ENCODE measurements at regions not wholly inside any gene's neighbourhood (a gene's known extent, or its start where the extent isn't known, plus 50 kb on each side); places are given as distances from the start of the nearest gene placed in this dataset.
"Not testable (repeated sequence)": the region's sequence is repeated elsewhere in the genome, so short reads cannot be mapped to it uniquely, and the experiment has no call there.

DNA sequence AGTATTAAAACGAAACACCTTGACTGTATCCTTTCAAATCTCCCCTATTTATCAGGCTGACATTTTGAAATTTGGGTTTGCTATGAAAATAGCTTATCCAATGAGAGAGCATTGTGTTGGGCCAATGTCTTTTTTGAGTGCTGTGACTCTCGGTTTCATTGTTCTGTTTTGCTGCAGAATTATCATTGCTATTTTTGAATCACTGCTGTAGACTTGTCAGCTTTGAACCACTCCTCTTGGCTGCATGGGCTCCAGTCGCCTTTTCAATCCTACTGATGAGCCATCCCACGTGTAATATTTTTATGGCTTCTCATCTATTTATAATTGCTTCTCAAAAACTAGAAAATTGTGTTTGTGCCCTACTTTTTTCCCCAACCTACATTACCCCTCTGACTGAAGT lies 322.8 kb downstream of the LNPK start:
- DNase-seq: no peak

DNA sequence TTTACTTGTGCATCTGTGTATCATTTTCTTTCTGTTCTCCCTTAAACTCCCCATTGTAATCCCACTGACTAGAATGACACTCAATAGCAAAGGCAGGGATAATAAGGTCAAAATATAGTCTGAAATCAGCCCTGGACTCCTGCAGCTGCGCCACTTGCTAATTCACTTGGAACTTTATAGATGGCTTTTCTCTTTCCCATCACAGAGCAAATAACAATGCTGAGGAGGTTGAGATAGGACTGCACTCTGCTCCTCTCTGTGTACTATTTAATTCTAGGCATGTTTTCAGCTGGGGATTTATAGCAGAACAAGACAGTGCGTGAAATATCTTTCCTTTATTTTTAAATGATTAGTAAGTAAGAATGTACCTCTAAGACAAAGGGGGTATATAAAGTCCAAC lies 324.2 kb downstream of the LNPK start:
- no peak for DNase-seq

DNA sequence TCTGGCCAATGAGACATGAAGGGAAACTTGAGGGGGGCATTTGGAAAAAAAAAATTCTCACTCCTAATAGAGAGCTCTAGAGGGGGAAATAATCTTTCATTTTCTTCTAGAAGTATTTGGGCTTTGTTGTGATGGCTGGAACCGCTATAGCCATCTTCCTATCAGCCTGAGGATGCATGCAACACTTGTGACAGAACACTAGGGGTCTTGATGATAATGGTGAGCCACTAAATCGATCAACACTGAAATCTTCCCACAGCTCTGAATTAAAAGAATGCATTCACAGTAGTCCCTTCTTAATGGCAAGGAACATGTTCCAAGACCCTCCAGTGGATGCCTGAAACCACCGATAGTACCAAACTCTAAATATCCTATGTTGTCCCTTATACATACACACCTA lies 325.3 kb downstream of the LNPK start:
- no peak for DNase-seq

DNA sequence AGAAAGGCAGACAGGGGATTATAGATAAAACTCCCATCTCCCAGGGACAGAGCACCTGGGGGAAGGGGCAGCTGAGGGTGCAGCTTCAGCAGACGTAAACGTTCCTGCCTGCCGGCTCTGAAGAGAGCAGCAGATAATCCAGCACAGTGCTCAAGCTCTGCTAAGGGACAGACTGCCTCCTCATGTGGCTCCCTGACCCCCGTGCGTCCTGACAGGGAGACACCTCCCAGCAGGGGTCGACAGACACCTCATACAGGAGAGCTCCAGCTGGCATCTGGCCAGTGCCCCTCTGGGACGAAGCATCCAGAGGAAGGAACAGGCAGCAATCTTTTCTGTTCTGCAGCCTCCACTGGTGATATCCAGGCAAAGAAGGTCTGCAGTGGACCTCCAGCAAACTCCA lies 333.3 kb downstream of the LNPK start:
- not testable (repeated sequence) for DNase-seq

DNA sequence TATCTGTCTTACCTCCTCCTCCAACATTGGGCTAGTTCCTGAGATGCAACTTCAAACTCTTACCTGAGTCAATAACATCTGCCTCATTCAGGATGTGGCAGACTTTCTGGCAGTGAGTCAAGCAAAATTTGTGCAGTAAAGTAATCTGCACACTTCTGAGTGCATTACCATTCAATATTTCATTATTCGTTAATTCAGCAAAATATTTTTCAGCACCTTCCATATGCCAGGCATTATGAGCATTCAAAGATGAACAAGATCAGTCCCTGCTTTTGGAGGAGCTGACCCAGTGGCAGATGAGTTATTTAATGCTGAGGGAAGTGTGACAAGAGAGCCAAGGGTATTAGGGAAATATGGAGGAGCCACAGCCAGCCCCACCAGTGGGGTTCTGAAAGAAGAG lies 339.7 kb downstream of the LNPK start:
- DNase-seq: no peak

DNA sequence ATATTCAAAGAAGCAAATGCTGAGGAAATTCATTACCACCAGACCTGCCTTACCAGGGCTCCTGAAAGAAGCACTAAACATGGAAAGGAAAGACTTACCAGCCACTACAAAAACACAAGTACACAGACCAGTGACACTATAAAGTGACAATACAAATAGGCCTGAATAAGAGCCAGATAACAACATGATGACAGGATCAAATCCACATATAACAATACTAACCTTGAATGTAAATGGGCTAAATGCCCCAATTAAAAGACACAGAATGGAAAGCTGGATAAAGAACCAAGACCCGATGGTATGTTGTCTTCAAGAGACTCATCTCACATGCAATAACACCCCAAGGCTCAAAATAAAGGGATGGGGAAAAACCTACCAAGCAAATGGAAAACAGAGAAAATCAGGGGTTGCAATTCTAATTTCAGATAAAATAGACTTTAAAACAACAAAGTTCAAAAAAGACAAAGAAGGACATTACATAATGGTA lies 353.4 kb downstream of the LNPK start:
- no peak for DNase-seq

DNA sequence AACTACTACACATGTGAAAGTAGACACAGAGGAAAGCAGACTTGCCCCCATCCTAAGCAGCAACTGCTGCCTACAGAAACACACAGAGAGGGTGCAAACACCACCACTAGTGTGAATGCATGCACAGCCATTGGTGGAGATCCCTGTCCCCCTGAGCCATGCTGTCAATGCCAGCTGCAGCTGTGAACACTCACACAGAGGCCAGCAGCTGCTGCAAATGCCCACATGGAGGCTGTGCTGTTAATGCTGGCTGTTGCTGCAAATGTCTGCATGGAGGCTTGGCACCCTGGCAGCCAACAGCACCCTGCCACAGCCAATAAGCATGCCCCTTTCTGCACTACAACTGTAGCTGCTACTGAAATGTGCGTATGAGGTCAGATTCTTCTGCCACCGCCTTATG lies 355.0 kb downstream of the LNPK start:
- DNase-seq: no peak

DNA sequence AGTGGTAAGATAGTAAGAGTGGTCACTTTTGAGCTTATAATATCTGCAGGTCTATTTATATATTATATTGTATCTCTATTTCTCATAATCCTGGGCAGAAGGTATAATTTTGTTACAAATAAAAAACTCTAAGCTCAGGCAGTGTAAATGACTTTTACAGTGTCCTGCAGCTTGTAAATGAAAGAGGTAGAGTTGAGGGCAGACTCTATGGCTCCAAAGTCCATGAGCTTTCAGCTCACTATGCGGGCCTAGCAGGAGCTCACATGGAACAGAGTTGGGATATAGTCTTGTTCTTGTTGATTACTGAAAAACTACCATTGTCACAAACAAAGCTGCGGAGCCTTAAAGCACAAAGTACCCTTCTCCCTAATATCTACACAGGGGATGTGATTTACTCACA lies 361.4 kb downstream of the LNPK start:
- no peak for DNase-seq

DNA sequence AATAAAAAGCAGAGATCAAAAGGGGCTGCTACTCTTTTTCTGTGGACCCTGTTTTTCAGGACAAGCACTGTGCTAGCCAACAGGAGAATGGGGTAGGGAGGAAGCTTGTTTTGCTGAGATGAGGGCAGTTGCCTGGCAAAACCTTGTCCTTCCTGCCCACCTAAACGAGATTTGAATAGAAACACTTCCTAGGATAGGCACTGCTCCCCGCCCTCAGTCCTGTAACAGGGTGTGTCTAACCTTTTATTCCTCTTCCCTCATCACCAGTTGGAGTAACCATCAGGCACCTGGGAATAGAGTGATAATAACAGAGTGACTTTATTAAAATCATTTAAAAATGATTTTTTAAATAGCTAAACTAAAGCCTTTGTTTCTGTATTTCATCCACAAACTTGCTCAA lies 368.8 kb downstream of the LNPK start:
- no peak for DNase-seq

DNA sequence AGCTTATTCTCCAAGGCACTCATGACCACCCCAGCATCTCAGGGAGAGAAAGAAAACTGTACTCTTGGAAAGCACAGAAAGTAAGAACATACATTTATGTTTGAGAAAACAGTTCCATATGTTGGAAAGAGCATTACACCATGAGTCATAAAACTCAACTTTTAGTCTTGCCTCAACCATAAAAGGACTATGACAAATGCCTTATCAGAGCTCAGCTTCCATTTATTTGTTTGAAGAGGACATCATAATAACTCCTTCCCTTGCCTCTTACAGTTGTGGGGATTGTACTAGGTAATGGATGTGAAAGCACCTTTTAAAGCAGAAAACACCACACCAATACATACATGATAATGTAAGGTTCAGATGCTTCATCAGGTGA lies 370.8 kb downstream of the LNPK start:
- no peak for DNase-seq

DNA sequence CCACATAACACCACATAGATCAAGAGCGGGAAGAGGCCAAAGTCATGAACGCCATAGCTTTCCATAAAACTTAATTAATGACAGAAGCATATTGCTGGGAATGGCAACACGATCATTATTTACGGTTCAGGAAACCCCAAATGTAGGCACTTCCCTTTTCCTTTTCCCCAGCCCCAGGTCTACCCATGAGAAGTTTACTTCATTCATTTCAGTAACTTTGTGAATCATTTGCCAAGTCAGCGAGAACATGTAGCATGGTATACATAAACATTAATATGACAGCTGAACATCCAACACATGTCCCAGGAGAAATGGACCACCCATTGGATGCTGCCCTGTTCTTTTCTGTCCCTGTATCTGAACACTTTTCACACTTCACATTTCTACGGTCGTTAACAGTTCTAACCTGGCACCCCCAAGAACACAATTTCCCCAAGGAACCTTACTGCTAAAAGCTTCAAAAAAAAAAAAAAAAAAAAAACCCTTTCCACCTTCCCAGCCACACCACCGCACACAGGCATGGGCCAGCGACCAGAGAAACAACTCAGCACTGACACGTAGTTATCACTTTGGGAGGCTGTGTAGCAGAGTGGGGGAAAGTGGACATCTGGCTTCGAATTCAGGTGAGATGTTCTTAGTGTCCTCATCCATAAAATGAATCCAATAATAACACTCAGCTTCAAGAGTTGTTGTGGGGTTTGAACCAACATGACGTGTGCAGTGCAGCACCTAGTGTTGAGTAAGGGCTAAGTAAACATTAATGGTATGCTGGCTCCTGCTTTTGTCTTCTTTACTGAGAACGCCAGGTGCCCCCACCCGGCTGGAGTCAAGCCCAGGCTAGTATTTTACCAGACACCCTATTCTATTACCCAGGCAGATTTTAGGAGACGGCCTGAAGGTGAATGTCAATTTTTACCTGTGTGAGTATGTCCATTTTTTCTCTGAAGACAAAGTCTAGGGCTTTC lies 371.5 kb downstream of the LNPK start:
- no peak for DNase-seq

DNA sequence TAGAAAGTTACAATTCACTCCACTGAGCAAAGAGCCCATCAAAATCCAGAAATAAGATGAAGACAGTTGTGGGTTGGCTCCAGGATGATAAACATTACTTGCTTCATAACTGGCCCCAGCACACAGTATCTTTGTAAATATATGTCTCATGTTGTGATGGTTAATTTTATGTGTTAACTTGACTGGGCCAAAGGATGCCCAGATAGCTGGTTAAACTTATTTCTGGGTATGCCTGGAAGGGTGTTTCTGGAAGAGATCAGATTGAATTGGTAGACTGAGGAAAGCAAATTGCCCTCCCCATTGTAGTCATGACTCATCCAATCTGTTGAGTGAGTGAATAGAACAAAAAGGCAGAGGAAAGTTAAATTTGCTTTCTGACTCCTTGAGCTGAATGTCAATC lies 373.8 kb downstream of the LNPK start:
- DNase-seq: no peak

DNA sequence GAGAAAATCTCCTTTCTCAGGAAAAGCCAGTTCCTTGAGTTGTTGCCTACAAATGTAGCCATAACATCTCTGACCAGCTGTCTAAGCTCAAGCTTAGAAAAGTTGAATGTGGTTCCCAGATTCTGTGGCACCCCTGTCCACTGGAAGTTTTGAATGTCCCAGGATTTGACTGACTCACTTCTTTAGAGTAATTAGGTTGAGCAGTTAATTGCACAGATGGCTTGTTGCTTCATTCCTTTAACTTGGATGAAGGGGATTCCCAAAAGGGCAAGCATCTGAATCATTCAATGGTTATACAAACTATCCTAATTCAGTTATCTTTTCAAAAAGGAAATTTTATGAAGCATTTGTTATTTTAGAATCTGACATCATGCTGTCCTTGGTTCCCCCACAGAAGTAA lies 374.7 kb downstream of the LNPK start:
- DNase-seq: no peak

DNA sequence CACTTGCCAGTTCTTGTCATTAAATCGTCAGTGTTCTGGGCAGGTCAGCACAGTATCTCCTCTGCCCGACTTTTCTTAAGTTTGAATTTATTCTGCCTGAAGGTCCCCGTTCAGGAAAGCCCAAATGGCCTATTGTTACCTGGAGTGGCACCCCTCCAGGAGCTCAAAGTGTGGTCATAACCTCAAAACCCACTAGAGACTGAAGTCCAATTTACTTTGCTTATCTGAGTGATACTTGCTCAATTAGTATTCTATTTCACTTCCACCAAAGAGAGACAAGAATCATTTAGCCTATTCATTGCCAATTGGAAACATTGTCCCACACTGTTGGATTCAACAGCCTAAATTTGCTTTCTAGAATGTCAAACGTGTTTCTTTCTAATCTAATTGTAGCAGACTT lies 375.3 kb downstream of the LNPK start:
- DNase-seq: no peak

DNA sequence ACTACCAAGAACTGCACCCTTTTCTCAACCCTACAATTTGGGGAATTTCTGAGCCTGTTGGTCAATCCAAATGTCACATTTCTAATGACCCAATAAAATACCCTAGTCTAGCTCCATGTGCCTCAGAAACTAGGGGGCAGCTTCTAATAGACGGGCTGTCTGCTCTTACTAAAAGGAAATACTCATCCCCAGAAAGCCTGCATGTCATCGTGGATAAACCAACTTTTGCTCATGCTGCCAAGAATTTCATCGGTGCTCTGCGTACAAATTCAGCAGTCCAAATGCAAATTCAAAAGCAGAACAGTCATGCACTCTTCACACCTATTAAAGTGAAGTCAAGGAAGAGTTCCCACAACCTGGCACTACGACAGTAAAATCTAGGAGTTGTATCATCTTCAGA lies 377.3 kb downstream of the LNPK start:
- DNase-seq: no peak

DNA sequence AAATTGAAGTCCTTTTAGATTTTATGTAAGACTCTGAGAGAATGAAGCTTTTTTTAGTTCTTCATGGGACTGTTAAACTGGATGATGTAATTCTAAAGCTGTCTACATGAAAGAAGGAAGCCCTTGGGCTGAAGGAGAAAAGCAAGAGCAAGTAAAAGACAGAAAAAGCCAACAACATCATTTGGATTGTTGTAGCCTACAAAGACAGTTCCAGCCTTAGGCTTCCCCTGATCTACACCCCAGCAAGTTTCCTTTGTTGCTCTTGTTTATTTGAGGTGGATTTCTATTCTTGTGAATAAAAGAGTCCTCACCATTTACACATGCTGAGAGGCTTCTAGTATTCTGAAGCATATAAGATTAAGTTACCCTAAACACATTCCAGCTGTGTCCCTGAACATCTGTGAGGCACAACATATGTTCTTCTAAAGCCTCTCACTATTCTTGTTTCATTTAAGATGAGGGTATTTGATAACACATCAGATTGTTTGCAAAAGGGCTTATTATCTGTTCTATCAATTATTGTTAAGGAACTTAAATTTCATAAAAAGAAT lies 377.8 kb downstream of the LNPK start:
- DNase-seq: no peak

DNA sequence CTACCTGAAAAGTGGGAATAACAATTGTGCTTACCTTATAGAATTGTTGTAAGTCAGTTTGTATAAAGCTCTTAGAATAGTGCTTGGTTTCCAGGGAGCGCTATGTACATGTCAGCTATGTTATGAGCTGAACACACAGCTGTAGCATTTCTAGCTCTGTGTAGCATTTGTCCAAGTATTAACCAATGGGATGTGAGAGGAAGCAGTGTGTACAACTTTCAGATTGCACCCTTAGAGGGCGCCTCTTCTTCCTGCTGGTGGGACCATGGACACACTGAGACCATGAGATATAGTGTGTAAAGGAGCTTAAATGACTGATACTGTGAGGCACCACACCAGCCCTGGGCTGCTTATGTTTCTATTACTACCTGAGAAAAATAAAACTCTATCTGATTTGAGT lies 380.2 kb downstream of the LNPK start:
- DNase-seq: no peak

DNA sequence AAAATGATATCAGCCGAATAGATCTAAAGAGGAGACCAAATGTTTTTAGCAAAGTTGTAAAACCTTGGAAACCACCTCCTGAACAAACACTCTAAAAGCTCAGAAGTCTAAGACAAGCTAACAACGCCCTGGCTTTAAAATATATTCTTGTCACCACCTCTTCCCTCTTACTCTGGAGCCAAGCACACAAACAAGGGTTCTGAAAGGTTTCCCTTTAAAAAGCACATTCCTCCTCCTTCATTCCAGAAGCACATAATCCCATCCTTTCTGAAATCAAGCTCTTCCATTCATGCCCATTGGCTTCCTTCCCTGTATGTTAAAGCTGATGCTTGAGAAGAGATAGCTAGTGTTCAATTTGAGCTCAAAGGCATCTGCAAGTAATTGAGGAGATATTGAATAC lies 382.0 kb downstream of the LNPK start:
- DNase-seq: no peak

DNA sequence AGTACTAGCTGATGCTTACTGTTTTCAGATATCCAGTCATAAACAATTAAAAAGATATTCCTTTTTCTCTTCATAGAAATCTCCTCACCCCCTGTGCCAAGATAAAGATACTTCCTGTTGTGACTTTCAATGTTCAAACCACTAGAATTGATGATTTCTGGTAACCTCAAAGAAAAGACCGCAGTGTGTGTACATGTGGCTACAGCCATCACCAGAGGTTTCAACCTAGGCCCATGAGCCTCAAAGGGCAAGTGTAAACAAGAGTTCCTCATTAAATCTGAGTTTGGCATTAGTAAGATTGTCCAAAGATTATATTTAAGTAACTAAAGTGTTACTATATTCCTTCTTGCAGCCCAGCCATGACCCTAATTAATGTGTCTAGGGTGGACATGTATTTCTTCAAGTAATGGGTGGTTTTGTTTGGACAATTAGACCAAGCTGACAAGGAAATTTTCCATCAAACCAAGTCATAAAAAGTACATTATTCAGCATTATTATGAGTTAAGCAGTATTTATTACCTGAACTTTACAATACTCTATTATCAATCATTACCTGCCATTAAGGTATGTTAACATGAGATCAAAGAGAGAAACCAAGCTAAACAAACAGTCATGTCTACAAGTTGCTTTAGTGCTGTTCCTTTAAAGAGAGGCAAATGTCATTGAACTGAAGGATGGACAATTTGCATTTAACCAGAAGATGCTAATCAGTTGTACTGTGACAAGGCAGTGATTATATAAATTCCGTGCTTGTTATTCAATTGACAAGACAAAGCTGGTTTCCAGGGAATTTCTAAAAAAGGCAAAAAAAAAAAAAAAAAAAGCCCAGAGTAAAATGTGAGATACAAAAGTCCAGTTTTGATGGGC lies 382.7 kb downstream of the LNPK start:
- no peak for DNase-seq

DNA sequence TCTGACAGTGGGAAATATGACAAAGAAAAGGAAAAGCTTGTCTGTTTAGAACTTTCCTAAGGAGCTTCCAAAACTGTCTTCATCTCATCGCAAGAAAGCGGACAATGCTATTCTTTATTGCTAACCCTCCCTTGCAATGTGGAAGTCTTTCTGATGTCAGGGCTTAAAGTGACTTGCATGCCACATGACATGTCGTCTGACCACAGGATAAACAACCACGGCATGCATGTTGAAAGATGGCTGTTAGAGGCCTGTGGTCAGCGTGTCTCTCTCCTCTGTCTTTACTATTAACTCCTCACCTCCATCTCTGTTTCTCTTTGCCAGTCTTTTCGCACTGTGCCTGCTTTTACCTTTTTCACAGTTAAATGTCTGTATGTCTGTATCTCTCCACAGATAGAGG lies 389.8 kb downstream of the LNPK start:
- DNase-seq: no peak

DNA sequence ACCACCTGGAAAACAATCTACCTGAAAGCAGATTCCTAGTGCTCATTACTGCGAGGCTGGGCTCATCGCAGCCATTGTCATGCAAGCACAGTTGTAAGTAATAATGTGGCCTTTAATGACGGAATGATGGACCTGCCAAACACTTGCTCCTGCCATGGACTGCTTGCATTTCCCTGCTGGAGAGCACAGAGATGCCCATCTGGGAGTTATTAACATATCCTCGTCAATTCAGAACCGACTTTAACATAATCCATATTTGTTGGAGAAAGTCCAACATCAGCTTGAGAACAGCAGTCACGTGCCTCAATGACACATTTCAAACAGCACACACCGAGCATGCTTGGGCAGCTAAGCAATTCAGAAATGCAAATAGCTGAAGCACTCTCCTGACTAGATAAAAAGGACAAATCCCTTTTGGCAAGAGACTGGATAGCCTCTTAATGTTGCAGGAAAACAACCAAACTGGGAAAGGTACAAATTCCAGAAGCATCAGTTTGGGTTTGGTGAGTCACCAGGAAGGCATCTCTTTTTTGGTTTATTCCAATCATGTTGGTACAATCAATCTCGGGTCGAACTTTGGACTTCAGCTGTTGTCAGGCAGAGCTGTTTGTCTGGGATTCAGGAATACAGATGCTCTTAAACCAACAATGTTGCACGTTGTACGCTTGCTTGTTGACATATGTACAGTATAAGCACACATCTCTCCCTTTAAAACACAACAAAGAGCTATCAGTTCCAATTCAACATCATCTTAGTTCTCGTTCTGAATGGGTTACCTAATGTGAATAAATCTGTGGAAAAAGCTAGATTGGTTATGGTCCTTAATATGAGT lies 395.8 kb downstream of the LNPK start:
- no peak for DNase-seq

DNA sequence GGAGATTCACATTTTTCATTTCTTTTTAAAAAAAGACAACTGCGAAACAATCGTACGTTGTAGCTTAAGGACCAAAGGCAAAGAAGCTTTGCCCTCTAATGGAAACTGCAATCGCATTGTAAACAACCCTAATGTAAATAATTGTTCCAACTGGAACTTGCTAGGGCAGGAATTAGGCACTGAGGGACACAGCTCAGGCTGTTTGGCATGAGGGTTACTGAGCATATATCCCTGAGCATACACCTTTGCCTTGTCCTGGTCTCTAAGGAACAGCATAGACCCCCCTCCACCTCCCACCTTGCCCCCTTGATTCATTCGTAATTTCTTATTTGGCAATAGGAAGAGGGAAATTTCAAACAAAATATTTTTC lies 396.4 kb downstream of the LNPK start:
- DNase-seq: no peak

DNA sequence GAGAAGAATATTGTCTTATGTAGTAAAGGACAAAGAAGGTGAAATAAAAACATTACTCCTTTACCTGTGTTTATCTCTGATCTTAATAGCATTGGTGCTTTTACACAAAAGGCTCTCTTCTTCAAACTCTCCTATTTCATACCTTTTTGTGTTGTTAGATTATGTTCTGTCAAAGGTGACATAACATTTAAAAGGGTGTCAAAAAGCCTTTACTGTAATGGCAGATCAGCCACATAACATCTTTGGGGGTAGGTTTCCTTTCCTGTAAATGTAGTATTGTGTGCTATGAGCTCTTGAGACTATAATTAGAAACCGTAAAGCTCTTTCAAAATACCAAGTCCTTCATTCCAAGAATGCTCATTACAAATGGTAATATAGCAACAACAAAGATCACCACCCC lies 400.1 kb downstream of the LNPK start:
- DNase-seq: no peak
